ENCODE measurements at regions not wholly inside any gene's neighbourhood (a gene's known extent, or its start where the extent isn't known, plus 50 kb on each side); places are given as distances from the start of the nearest gene placed in this dataset.
A peak's percentile ranks its signal among the peaks of the same experiment; 100 is the strongest.
"Not testable (repeated sequence)": the region's sequence is repeated elsewhere in the genome, so short reads cannot be mapped to it uniquely, and the experiment has no call there.

DNA sequence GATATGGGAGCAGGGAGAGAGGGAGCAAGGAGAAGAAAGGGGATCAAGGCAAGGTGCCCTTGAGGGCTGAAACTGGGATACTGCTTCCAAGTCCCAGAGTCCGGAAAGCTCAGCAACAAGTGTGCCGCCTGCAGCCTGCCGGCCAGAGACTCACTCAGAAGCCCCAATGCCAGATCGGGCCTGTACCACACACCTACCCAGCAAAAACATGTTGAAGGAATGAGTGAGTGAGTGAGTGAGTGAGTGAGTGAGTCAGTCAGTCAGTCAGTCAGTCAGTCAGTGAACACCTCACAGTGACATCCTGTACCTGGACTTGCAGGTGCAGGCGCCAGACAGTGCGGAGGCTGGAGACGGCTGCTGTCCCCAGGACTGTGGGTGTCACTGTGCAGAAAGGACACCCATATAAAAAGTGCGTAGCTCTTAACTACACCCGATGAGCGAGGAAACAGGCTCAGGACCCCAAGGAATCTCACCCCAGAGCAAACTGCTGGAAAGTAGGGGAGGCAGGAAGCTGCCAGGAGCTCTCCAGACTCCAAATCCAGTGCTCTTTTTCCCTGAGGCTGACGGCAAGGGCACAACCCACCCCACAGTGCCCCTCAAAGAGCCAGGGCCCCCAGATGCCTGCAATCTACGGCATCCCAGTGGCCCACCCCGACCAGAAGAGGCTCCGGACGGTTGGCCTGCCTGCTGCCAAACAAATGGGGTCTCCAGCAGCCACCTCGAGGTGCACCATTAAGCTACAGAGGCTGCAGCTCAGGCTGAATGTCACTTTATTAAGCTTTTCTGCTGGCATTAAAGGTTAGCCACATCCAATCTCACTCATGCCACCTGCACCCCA lies 261.7 kb downstream of the NPHP4 start:
- DNase-seq = no peak

DNA sequence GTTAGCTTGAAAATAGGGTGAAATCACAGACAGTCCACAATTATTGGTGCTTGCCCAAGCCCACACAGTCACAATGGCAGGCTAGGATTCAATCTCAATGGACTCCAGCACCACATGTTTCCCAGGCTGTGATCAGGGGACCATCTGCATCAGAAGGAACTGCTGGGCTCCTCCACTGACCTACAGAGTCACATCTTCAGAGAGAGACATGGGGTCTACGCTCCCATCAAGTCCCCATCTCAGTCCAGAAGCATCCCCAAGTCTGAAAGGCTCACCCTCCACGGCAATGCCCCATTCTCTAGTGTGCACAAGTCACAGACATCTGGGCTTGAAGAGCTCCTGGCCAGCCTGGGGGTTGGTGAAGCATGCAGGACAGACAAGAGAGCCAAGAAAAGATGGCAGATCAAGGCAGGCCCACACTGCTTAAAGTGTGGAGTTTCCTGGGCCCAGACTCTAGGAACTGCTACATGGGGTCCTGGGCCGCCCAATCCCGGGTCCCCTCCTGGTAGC lies 262.5 kb downstream of the NPHP4 start:
- DNase-seq = no peak

DNA sequence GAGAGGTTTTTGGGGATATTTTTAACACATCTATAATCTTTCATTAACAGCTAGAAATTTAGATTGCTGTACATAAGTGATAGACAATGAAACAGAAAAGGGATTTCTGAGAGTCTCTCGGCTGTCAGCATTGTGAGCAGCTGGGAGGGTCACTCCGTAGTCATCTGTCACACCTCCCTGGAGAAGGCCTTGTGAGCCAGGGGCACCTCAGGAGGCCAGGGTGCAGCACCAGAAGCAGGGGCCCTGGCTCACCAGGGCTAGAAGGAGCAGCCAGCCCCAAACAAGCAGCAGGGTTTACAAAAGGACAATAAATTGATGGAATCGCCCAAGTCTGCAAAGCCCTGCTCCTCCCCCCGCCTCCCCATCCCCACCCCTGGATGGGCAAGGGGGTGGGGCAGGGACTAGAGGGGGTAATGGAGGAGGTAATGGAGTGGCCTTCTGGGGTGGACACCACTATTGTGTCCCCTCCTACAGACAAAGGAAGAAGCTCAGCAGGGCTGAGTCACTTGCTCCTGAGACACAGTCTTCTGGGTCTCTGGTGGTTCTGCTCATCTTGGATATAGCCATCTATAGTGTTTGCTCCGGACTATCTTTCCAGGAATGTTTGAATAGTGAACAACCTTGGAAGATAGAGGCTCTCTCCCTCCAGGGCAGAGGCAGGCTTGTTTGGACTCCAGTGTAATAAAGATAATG lies 263.4 kb downstream of the NPHP4 start:
- no peak for DNase-seq

DNA sequence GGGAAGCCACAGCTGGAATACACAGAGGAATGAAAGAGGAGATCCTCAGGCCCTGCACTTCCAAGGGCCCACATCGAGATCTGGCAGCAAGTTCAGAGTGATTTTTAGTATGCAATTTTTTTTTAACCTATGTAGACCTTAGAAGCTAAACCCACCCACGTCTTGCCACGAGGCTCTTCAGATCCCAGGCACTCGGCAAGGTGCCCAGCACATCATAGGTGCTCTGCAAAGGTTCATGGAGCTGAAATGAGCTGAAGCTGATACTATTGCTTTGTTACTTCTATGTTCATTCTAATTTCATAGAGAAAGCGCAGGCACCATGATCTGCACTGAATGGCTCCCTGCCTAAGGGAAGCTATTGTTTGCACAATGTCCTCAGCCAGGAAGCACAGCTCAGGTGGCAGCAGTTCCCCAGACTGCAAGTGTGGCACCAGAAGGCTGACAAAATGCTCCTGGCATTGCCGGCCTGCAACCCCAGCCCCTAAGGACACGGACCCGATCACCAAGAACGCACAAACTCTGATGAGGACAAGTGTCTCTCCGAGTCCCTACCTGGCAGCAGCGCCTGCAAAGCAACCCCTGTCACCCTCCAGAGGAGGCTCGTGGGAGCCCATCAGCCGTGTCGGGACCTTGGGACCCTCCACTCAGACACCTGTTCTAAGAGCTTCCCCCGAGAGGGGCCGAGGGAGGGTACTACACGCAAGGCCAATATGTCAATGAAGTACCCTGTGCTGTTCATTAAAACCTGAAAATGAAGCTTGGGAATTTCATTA lies 264.2 kb downstream of the NPHP4 start:
- no peak for DNase-seq

DNA sequence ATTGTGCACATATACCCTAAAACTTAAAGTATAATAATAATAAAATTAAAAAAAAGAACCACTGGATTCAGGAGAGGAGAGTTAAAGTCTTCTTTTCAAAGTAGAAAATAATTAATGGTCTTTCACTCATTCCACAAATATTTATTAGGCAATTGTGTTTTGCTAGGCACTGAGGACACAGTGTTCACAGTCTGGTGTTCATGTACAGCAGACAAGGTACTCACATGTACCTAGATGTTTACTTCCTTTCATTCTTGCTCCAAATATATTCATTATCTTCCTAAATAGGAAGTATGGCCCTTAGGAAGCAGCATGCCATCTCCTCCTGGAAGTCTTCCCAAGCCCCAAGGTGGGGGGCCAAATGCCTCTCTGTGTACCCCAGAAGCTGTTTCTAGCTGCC lies 265.0 kb downstream of the NPHP4 start:
- DNase-seq = no peak

DNA sequence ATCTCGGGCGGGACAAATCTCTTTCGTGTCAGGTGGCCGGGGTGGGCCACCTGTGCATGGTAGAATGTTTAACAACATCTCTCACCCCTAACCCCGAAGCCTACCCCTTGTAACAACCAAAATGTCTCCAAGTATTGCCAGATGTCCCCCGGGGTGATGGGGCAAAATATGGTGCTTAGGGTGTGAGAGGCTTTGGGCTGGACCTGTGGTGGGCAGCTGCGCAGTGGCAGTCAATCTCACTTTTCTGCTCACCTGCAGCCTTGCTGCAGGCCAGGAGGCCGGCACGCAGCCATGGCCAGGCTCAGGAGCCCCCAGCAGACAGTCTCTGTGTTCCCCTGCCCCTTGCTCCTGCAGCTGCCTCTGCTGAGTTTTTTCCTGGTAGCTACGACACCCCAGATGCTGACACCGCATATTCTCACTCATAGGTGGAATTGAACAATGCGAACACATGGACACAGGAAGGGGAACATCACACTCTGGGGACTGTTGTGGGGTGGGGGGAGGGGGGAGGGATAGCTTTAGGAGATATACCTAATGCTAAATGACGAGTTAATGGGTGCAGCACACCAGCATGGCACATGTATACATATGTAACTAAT lies 265.5 kb downstream of the NPHP4 start:
- not testable (repeated sequence) for DNase-seq

DNA sequence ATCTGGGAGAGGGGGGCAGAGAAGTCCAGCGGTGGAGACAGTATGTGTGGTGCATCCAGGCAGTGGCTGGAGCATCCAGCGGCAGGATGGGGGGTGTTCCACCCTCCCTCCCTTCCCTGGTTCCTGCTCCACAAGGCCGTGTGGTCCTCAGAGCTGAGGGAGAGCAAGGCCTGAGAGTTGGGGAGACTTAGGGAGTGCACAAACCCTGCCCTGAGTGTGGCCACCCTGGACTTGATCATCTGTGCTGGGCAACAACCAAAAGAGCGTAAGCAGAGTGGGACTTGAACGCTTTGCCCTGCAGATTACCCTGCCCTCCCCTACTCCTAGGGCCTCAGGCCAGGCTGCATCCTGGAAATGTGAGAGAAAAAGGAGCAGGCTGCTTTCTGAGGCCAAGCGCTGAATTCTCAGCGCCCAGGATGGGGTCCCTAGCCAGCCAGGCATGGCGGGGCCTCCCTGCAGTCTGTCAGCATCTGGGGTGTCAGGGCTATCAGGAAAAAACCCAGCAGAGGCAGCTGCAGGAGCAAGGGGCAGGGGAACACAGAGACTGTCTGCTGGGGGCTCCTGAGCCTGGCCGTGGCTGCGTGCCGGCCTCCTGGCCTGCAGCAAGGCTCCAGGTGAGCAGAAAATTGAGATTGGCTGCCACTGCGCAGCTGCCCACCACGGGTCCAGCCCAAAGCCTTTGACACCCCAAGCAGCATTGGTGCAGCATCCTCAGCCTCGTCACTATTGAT lies 266.2 kb downstream of the NPHP4 start:
- no peak for DNase-seq

DNA sequence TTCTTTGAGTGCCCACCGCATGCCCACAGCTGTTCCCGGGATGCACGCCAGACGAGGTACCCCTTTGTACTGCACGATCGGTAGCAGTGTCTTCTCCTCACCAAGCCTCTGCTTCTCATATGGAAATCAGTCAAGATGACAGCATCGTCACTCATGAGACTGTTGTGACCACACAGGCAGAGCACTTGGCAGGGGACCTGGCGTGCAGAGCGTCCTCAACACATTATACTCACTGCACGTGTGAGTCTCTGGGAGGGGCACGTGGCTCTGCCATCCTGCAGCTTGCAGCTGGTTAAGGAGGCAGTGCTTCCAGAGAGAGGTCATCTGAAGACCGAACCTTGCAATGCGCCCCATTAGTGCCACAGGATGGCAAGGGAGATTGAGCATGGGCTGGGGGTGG lies 266.8 kb downstream of the NPHP4 start:
- DNase-seq = no peak

DNA sequence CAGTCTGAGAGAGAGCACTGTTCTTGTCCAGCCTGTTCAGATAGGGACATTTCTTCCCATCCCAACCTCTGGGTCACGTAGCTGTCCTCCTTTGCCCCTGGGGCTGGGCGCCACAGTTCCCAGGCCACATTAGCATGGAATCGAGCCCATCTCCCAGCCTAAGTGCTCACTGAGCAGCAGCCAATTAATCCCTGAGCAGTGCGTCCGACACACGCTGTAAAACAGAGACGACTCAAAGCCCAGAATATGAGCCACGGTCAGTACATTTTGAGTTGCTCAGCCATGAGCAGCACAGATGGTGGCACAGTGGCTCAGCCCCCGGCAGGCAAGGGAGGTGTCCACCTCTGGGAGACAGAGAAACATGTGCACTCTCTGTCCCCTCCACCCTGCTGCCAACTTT lies 267.4 kb downstream of the NPHP4 start:
- no peak for DNase-seq

DNA sequence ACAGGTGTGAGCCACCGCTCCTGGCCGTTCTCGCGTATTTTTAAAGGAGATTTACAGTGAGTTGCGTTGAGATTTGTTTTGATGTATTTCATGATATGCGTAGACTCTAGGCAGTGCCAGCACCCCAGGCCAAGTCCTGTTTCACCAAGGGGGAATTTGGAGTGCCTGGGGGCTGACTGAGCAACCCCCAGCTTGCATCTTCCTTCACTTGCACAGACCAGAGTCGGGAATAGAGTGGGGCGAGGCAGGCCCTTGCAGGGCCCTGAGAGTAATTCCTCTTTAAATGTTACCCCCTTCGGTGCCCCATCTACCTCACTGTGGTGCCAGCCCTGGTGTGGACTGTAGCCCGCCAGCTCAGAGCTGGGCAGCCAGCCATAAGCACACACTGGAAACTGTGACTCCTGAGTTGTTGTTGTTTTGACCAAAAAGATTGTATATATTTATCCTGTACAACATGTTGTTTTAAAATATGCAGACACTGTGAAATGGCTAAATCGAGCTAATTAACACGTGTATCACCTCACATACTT lies 269.5 kb downstream of the NPHP4 start:
- no peak for DNase-seq

DNA sequence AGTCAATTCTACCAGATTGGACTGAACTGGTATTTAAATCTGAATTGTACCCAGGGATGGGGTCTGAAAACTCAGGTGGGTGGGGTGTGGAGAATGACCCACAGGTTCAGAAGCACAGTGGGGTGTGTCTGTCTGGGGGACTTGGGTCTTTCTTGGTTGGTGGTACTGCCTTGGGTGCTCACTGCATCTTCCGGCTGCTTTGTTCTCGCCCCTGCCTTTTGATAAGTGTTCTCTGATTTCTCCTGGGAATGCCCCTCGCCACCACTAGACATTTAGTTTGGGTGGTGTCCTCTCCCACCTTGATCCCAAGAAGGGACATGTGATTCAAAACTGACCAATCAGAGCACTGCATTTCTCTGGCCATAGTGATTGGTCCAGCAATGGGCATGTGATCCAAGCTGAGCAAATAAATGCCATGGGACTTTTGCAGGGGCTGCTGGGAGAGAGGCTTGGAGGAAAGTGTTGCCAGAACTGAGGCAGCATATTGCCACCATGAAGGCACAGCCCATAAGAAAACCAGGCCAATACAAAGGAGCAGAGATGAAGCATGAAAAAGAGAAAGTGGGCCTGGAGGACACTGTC lies 270.5 kb downstream of the NPHP4 start:
- no peak for DNase-seq

DNA sequence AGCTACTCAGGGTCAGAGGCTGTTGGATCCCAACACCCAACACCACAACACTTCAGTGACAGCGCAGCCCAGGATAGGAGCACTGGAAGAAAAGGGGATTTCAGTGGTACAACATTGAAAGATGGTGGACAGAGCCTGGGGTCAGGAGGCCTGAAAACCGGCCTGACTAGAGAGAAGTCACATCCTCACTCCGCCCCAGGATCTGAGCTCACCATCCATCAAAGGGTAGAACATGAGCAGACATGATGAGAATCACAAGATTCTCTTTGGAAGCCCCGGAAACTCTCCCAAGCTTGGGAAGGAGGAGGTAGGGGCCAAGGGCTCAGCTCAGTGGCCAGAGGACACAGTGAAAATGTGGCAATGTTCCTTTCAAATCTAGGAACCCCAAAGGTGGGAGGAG lies 271.3 kb downstream of the NPHP4 start:
- DNase-seq = peak; percentile 56

DNA sequence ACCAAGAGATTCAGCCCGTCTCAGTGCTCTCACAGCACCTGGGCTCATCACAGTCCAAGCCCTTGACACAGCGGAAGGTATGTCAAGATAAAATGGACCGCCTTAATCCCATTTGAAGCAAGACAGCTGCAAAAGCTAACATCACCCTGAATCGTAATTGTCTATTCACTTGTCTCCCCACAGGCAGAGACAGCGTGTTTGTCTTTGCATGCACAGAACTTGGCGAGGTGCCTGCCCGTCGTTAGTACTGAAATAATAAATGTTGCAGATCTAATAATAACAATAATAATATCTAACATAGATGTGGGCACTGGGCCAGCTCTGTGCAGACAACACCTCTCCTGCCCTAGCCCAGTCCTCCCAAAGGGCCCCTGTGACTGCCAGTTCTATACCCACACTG lies 271.7 kb downstream of the NPHP4 start:
- DNase-seq = peak; percentile 97

DNA sequence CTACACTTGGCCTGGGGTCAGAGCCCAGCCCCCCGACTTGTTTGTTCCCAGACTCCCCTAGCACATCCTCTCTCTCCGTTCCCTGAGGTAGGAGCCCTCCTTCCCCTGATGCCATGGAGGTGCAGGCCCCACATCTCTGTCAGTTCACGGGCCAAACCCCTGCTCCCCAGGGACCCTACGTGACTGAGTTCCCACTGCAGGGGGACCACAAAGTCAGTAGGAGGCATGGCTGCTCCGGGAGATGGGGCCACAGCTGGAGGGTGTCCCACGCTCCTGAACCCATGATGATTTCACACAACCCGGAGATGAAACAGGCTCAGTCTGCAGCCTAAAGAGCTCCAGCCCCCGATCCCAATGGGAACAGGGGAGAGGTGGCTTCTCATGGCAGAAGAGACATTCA lies 272.2 kb downstream of the NPHP4 start:
- no peak for DNase-seq

DNA sequence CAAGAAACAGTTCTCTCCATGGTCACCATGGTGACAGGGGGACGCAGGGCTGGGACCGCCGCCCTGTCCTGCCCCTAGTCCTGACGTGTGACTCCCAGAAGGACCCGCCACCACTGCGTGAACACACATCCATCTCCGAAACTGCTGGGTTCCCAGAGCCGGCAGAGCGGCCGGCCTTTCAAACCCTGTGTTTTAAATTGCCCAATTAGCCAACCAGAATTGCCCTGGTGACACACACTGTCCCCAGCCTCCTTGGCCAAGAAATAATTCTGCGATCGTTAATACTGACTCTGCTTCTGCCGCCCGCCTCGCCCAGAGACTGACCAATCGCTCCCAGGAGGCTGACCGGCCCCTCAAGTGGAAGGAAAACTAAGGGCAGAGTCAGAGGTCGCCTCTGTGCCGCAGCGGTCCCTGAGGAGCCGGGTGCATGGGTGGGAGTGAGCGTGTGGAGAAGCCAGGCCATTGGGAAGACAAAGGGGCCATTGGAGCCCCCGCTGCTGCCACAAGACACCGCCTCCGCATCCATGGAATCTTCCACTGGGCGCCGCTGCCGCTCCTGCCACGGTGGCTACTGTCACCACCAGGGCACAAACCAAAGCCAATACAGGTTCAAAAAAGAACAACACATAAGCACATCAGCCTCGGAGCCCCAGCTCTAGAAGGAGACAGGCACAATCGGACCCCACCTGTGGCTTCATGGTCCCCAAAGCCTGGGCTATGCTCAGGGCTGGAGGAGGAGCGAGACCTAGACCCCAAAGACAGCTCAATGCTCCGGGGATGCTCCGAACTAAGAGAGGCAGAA lies 273.2 kb downstream of the NPHP4 start:
- no peak for DNase-seq

DNA sequence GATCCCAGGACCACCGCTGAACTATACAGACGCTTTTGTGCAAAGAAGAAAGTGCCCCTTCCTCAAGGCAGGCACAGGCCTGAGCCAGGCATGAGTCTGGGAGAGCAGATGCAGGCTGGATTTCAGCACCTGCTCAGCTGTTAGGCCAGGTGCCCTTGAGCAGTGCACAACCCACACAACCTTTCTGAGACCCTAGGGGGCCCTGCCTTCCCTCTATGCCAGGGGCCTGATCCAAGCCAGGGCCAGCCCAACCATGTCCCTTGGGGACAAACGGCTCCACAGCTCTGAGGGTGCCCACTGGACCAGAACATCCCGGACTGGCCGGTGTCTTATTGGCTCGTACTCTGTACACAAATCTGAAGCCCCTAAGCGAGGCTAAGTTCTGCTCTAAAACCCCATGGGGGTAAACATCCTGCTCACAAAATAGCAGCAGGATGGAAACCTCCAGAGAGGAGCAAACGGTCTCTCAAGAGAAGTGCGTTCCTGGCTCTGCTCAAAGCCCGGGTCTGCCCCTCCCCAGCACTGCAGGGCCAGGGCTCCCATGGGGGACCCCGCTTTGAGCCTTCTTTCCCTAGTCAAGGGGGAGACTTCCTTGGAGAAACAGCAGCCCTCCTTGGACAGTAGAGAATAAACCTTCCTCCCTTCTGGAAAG lies 275.1 kb downstream of the NPHP4 start:
- no peak for DNase-seq

DNA sequence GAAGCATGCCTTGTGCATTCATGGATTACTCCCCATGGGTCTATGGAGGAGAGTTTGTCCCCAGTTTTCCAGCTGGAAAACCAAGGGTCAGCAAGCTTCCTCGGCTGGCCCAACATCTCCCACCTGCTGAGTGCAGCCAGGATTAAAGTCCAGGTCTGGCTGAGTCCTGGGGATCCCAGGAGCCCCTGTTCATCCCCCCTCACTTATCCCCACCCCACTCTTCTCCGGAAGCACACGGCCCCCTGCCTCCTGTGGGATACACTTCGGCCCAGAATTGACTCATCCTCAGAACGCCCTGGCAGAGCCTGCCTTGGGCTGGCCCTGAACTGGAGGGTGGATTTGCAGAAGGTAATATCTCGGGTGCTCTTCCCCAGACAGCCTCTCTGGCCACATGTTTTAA lies 276.1 kb downstream of the NPHP4 start:
- DNase-seq = no peak

DNA sequence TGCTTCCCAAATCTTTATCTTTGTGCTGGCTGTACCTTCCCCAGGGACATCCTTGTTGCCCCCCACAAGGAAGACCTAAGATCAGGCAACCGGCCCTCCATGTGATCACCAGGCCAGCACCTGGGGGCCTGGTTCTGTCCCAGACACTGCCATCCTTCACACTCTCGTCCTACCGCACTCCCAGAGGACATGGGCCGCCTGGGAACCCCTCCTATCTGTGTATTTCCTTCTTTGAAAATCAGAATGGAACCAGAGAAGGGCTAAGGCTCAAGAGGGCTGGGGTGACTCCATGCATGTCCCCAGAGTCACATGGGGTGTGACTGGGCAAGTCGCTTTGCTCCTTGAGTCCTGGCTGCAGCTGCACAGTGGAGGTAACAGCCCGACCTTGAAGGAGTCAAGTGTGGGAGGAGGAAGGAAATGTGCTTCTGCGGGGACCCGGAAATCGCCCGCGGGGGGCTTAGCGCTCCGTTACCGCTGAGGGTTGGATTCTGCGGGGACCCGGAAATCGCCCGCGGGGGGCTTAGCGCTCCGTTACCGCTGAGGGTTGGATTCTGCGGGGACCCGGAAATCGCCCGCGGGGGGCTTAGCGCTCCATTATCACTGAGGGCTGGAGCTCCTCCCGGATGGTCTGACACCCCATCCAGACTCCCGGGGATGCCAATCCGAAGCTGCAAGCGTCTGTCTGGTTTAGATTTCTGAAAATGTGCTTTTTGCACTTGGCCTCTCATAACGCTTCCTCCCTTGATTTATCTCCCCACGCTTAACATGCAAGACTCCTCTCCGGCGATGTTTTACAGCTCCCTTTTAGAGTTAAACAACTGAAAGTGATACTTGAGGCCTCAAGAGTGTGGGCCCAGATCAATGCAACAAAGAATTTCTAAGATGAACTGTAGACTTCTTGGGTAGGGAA lies 278.9 kb downstream of the NPHP4 start:
- no peak for DNase-seq

DNA sequence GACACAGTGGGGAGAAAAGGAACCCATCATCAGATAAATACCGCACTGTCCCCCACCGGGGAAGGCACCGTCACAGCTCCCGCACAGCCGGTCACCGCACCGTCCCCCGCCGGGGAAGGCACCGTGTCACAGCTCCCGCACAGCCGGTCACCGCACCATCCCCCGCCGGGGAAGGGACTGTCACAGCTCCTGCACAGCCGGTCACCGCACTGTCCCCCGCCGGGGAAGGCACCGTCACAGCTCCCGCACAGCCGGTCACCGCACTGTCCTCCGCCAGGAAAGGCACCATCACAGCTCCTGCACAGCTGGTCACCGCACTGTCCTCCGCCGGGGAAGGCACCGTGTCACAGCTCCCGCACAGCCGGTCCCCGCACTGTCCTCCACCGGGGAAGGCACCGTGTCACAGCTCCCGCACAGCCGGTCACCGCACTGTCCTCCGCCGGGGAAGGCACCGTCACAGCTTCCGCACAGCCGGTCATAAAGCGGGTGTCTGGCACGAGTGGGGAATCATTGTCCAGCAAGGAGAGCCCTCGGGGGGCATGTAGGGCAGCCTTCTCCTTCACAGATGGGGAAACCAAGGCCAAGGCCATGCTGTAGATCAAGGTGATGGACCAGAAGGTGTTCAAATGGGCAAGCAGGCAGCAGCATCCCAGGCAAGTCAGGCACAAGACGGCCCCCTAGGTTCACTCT lies 280.1 kb downstream of the NPHP4 start:
- DNase-seq = no peak

Data from NCI-H1105 (cell line).